ENCODE measurements at regions not wholly inside any gene's neighbourhood (a gene's known extent, or its start where the extent isn't known, plus 50 kb on each side); places are given as distances from the start of the nearest gene placed in this dataset.

DNA sequence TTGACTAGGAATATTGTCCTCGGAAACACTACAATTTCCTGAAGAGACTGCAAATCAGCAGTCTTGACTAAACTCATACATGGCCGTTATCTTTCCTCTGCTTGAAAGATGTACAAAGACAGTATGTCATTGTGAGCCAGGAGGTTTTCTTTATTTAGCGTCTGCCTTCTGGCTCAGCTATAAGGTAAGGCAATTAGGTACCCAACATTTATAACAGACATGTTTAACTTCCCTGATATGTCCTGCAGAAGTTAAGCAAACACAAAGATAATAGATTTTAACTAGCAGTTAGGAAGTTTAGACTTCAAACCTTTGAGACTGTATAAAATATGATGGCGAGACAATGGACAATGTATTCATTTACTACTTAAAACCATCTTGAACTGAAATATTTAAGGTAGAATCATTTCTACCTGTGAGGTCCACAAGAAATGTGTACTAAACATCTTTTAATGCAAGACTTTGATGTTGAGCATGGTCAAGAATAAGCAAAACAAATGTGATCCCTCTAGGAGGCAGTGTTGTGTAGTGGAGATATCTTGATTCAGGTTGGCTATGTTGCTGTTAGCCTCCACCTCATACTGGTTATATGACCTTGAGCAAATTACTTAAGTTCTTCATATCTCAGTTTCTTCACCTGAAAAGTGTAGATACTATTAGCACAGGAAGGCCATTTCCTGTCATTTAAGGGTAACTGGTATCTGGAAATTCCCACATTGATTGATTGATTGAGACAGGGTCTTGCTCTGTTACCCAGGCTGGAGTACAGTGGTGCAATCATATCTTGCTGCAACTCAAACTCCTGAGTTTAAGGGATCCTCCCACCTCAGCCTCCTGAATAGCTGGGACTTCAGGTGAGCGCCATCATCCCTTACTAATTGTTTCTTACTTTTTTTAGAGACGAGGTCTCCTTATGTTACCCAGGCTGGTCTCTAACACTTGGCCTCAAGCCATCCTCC is 96.3 kb upstream of the EEA1 start:
- H4K20me1 ChIP-seq (ENCODE audit: control insufficient read depth, extremely low read depth, insufficient read depth, low read length): no peaks in the 10 kb centered on the region
- H2AFZ ChIP-seq (ENCODE audit: low read length): no peak overlapping the region
- H3K9ac ChIP-seq (ENCODE audit: insufficient read depth, low read length): no peak overlapping the region
- H3K79me2 ChIP-seq (ENCODE audit: control insufficient read depth, insufficient read depth, low read length): no peaks in the 10 kb centered on the region
- H3K9me3 ChIP-seq (ENCODE audit: control insufficient read depth, insufficient read depth, low read depth, low read length): no peaks in the 10 kb centered on the region
- H3K4me2 ChIP-seq (ENCODE audit: extremely low read depth, insufficient read depth, low read length): no peak overlapping the region
- TF ChIP-seq, protein P1, sequence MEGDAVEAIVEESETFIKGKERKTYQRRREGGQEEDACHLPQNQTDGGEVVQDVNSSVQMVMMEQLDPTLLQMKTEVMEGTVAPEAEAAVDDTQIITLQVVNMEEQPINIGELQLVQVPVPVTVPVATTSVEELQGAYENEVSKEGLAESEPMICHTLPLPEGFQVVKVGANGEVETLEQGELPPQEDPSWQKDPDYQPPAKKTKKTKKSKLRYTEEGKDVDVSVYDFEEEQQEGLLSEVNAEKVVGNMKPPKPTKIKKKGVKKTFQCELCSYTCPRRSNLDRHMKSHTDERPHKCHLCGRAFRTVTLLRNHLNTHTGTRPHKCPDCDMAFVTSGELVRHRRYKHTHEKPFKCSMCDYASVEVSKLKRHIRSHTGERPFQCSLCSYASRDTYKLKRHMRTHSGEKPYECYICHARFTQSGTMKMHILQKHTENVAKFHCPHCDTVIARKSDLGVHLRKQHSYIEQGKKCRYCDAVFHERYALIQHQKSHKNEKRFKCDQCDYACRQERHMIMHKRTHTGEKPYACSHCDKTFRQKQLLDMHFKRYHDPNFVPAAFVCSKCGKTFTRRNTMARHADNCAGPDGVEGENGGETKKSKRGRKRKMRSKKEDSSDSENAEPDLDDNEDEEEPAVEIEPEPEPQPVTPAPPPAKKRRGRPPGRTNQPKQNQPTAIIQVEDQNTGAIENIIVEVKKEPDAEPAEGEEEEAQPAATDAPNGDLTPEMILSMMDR (conservative IDR thresholded peaks at IDR 0.05 in 1 of 2, IDR thresholded peaks at IDR 0.05 in 1 of 2; ENCODE audit: low read depth in 1 of 2, low read length in 2 of 2): peak; percentile 48 to 64
- TF ChIP-seq EZH2 (IDR thresholded peaks at IDR 0.05; ENCODE audit: low read length, missing control alignments): no peak
- H3K4me1 ChIP-seq (ENCODE audit: control insufficient read depth, extremely low read depth, insufficient read depth, low read length): no peaks in the 10 kb centered on the region
- no peaks in the 10 kb centered on the region for H3K36me3 ChIP-seq (ENCODE audit: control insufficient read depth, insufficient read depth, low read length)
- DNase-seq (ENCODE audit: low read depth in 2 of 2): peak; percentile 61 to 84
- H3K27me3 ChIP-seq (ENCODE audit: control insufficient read depth, insufficient read depth, low read length): no peaks in the 10 kb centered on the region
- H3K27ac ChIP-seq (ENCODE audit: insufficient read depth, low read length): no peak overlapping the region
- no peak overlapping the region for H3K4me3 ChIP-seq (replicated peaks in 1 of 4; ENCODE audit: control extremely low read depth in 1 of 4, insufficient read depth in 1 of 4, low read depth in 3 of 4, low read length in 4 of 4)

- H3K27ac ChIP-seq (ENCODE audit: insufficient read depth, low read length): no peak overlapping the region
- H3K36me3 ChIP-seq (ENCODE audit: control insufficient read depth, insufficient read depth, low read length): no peaks in the 10 kb centered on the region
- no peaks in the 10 kb centered on the region for H3K79me2 ChIP-seq (ENCODE audit: control insufficient read depth, insufficient read depth, low read length)
- no peak overlapping the region for H3K4me2 ChIP-seq (ENCODE audit: extremely low read depth, insufficient read depth, low read length)
- no peak overlapping the region for H3K4me3 ChIP-seq (replicated peaks in 1 of 4; ENCODE audit: control extremely low read depth in 1 of 4, insufficient read depth in 1 of 4, low read depth in 3 of 4, low read length in 4 of 4)
- H3K27me3 ChIP-seq (ENCODE audit: control insufficient read depth, insufficient read depth, low read length): no peaks in the 10 kb centered on the region
- no peaks in the 10 kb centered on the region for H4K20me1 ChIP-seq (ENCODE audit: control insufficient read depth, extremely low read depth, insufficient read depth, low read length)
- H3K9ac ChIP-seq (ENCODE audit: insufficient read depth, low read length): no peak overlapping the region
- no peaks in the 10 kb centered on the region for H3K9me3 ChIP-seq (ENCODE audit: control insufficient read depth, insufficient read depth, low read depth, low read length)
- no peak overlapping the region for H2AFZ ChIP-seq (ENCODE audit: low read length)
- no peaks in the 10 kb centered on the region for H3K4me1 ChIP-seq (ENCODE audit: control insufficient read depth, extremely low read depth, insufficient read depth, low read length)
- no peak for TF ChIP-seq EZH2 (IDR thresholded peaks at IDR 0.05; ENCODE audit: low read length, missing control alignments)
- TF ChIP-seq, protein P1 (conservative IDR thresholded peaks at IDR 0.05 in 1 of 2, IDR thresholded peaks at IDR 0.05 in 1 of 2; ENCODE audit: low read depth in 1 of 2, low read length in 2 of 2): no peak
- DNase-seq (ENCODE audit: low read depth in 2 of 2): no peak
Measured at GRCh38 chr12:93027041-93027440, 97.9 kb upstream of the EEA1 start.

GRCh38 chr12:93029091-93029490 is 100.0 kb upstream of the EEA1 start:
- H2AFZ ChIP-seq (ENCODE audit: low read length): no peak overlapping the region

More at GRCh38 chr12:93029091-93029490, 100.0 kb upstream of the EEA1 start:
- Histone ChIP-seq H3K4me3 (replicated peaks in 1 of 4; ENCODE audit: control extremely low read depth in 1 of 4, insufficient read depth in 1 of 4, low read depth in 3 of 4, low read length in 4 of 4) (no peak overlapping the region), H3K9ac (ENCODE audit: insufficient read depth, low read length) (no peak overlapping the region), H4K20me1 (ENCODE audit: control insufficient read depth, extremely low read depth, insufficient read depth, low read length) (no peaks in the 10 kb centered on the region), H3K36me3 (ENCODE audit: control insufficient read depth, insufficient read depth, low read length) (no peaks in the 10 kb centered on the region), H3K27me3 (ENCODE audit: control insufficient read depth, insufficient read depth, low read length) (no peaks in the 10 kb centered on the region), H3K79me2 (ENCODE audit: control insufficient read depth, insufficient read depth, low read length) (no peaks in the 10 kb centered on the region), H3K4me1 (ENCODE audit: control insufficient read depth, extremely low read depth, insufficient read depth, low read length) (no peaks in the 10 kb centered on the region), H3K4me2 (ENCODE audit: extremely low read depth, insufficient read depth, low read length) (no peak overlapping the region), H3K27ac (ENCODE audit: insufficient read depth, low read length) (no peak overlapping the region), H3K9me3 (ENCODE audit: control insufficient read depth, insufficient read depth, low read depth, low read length) (no peaks in the 10 kb centered on the region)
- DNase-seq (ENCODE audit: low read depth in 2 of 2): no peak
- TF ChIP-seq, protein P1 (conservative IDR thresholded peaks at IDR 0.05 in 1 of 2, IDR thresholded peaks at IDR 0.05 in 1 of 2; ENCODE audit: low read depth in 1 of 2, low read length in 2 of 2): no peak
- no peak for TF ChIP-seq EZH2 (IDR thresholded peaks at IDR 0.05; ENCODE audit: low read length, missing control alignments)
